ENCODE measurements at regions not wholly inside any gene's neighbourhood (a gene's known extent, or its start where the extent isn't known, plus 50 kb on each side); places are given as distances from the start of the nearest gene placed in this dataset.

GRCh38 chr13:29923554-29924481, 73.4 kb upstream of the UBL3 start:
- peak; percentile 67 for DNase-seq

GRCh38 chr13:29922896-29923295, 72.5 kb upstream of the UBL3 start:
- DNase-seq = no peak

- DNase-seq = no peak
Measured at GRCh38 chr13:29922281-29922821, 71.9 kb upstream of the UBL3 start.

GRCh38 chr13:29921542-29921941, 71.1 kb upstream of the UBL3 start:
- DNase-seq = no peak

GRCh38 chr13:29920025-29920643, 69.7 kb upstream of the UBL3 start:
- no peak for DNase-seq

- DNase-seq = no peak
Measured at GRCh38 chr13:29918845-29919244, 68.4 kb upstream of the UBL3 start.

GRCh38 chr13:29917650-29918049, 67.2 kb upstream of the UBL3 start:
- DNase-seq = no peak

- DNase-seq = no peak
Measured at GRCh38 chr13:29914581-29914980, 64.2 kb upstream of the UBL3 start.

- DNase-seq = no peak
Measured at GRCh38 chr13:29911781-29912418, 61.5 kb upstream of the UBL3 start.

GRCh38 chr13:29909975-29910674, 59.7 kb upstream of the UBL3 start:
- DNase-seq = no peak

GRCh38 chr13:29909081-29909730, 58.8 kb upstream of the UBL3 start:
- no peak for DNase-seq

GRCh38 chr13:29908416-29909080, 58.1 kb upstream of the UBL3 start:
- no peak for DNase-seq

GRCh38 chr13:29907670-29908069, 57.3 kb upstream of the UBL3 start:
- DNase-seq = no peak

- no peak for DNase-seq
Measured at GRCh38 chr13:29906432-29907011, 56.1 kb upstream of the UBL3 start.

GRCh38 chr13:29905845-29906244, 55.4 kb upstream of the UBL3 start:
- DNase-seq = no peak

- no peak for DNase-seq
Measured at GRCh38 chr13:29903996-29904395, 53.6 kb upstream of the UBL3 start.

- no peak for DNase-seq
Measured at GRCh38 chr13:29903543-29903942, 53.1 kb upstream of the UBL3 start.

GRCh38 chr13:29902632-29903305, 52.4 kb upstream of the UBL3 start:
- no peak for DNase-seq

- peak; percentile 34 for DNase-seq
Measured at GRCh38 chr13:29901710-29902631, 51.6 kb upstream of the UBL3 start.

Data from activated naive CD4-positive, alpha-beta T cell treated with Interleukin-2 at 50 U/mL for 16 hours (primary cell).